Esophagus muscularis mucosa (tissue), 4 donors: ENCODE measurements at regions not wholly inside any gene's neighbourhood (a gene's known extent, or its start where the extent isn't known, plus 50 kb on each side); places are given as distances from the start of the nearest gene placed in this dataset.

Experiments
- CTCF ChIP-seq, 3 experiments: fragments of 200-600 bp in 2 of 3; fragments of 450-650 bp in 1 of 3; sonication (generic) in 2 of 3; IDR thresholded peaks; one replicate each; pipeline ENCODE4 v1.5.1; 2017 to 2019; ENCODE audit warnings: antibody characterized with exemption in 3 of 3, mild to moderate bottlenecking in 2 of 3, moderate library complexity in 1 of 3
- EP300 ChIP-seq: sonication (generic); formaldehyde crosslinking; IDR thresholded peaks from one replicate; pipeline ENCODE4 v1.6.1; 2017; ENCODE audit warnings: antibody characterized with exemption
- POLR2A ChIP-seq: fragments of 450-650 bp; IDR thresholded peaks from one replicate; pipeline ENCODE4 v1.6.1; 2017; ENCODE audit warnings: antibody characterized with exemption, moderate library complexity, mild to moderate bottlenecking, low read depth

- TF ChIP-seq EP300 (no peak), CTCF (IDR thresholded peaks at IDR 0.05) (no peak), POLR2A (no peak)
Observed at GRCh38 chr13:81606074-81606473, 1265.1 kb upstream of the SPRY2 start.
